ENCODE measurements at regions not wholly inside any gene's neighbourhood (a gene's known extent, or its start where the extent isn't known, plus 50 kb on each side); places are given as distances from the start of the nearest gene placed in this dataset.
A peak's percentile ranks its signal among the peaks of the same experiment; 100 is the strongest.
"Not testable (repeated sequence)": the region's sequence is repeated elsewhere in the genome, so short reads cannot be mapped to it uniquely, and the experiment has no call there.

DNA sequence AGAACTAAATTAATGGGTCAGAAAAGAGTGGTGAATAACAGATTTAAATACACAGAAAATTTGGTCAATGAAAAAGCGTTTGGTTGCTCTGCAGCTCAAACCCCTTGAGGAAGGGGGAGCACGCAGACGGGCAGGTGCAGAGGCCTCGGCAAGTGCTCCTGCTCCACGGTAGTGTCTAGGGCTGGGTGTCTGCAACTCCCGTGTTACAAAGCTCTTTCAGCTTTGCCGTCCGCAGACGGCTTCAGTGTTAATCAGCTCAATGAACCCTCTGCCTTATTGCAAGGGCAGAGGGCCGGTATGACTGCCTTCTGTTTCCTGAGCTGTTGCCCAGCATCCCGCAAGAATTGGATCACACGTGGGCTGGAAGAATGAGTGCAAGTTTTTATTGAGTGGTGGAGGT, 125.7 kb upstream of the TRHDE start:
- H3K4me3 ChIP-seq: no peak overlapping the region
- no peak overlapping the region for H3K9ac ChIP-seq
- H3K4me2 ChIP-seq: no peak overlapping the region
- no peaks in the 10 kb centered on the region for H3K36me3 ChIP-seq
- no peaks in the 10 kb centered on the region for H3K9me3 ChIP-seq
- H4K20me1 ChIP-seq: no peaks in the 10 kb centered on the region
- no peaks in the 10 kb centered on the region for H3K4me1 ChIP-seq
- no peak overlapping the region for H3K27ac ChIP-seq
- TF ChIP-seq Cebpa-rat (IDR thresholded peaks at IDR 0.05): no peak
- no peaks in the 10 kb centered on the region; the same call in 1 of the 2 replicates for H3K27me3 ChIP-seq

DNA sequence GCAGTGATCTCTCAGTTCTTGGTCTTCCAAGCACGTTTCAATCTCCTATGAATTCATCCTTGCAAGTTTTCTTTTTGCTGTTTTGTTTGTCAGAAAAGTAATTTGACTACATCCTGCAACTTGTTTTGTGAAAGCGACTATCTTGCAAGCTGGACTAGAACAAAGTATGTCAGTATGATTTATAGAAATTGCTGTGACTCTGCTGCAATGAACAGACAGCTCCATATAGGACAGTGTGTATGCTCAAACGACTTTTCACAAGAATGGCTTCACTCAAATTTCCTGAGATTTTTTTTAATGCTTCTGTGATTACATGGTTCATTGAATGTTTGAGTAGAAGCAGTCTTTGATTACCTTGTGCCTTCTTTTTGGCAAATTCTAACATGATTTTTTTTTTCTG, 123.5 kb upstream of the TRHDE start:
- Histone ChIP-seq H3K27ac (no peak overlapping the region), H3K9ac (no peak overlapping the region), H3K36me3 (no peaks in the 10 kb centered on the region), H3K4me2 (no peak overlapping the region), H4K20me1 (no peaks in the 10 kb centered on the region), H3K4me1 (no peaks in the 10 kb centered on the region), H3K4me3 (no peak overlapping the region), H3K27me3 (no peaks in the 10 kb centered on the region; the same call in 1 of the 2 replicates), H3K9me3 (no peaks in the 10 kb centered on the region)
- no peak for TF ChIP-seq Cebpa-rat (IDR thresholded peaks at IDR 0.05)

GRCh38 chr12:72162875-72163274, 109.3 kb upstream of the TRHDE start:
- no peaks in the 10 kb centered on the region for H3K4me1 ChIP-seq
- no peak overlapping the region for H3K4me2 ChIP-seq
- H3K36me3 ChIP-seq: no peaks in the 10 kb centered on the region
- no peaks in the 10 kb centered on the region for H3K9me3 ChIP-seq
- H4K20me1 ChIP-seq: no peaks in the 10 kb centered on the region
- H3K9ac ChIP-seq: no peak overlapping the region
- H3K27ac ChIP-seq: no peak overlapping the region
- H3K4me3 ChIP-seq: no peak overlapping the region
- no peaks in the 10 kb centered on the region for H3K27me3 ChIP-seq
- TF ChIP-seq Cebpa-rat (IDR thresholded peaks at IDR 0.05): no peak

GRCh38 chr12:72168851-72169250, 103.3 kb upstream of the TRHDE start:
- H3K9me3 ChIP-seq: no peaks in the 10 kb centered on the region
- no peak overlapping the region for H3K4me3 ChIP-seq
- H4K20me1 ChIP-seq: no peaks in the 10 kb centered on the region
- no peak overlapping the region for H3K27ac ChIP-seq
- no peak for TF ChIP-seq Cebpa-rat (IDR thresholded peaks at IDR 0.05)
- H3K4me1 ChIP-seq: no peaks in the 10 kb centered on the region
- no peak overlapping the region for H3K4me2 ChIP-seq
- no peaks in the 10 kb centered on the region for H3K36me3 ChIP-seq
- H3K27me3 ChIP-seq: no peaks in the 10 kb centered on the region
- no peak overlapping the region for H3K9ac ChIP-seq

DNA sequence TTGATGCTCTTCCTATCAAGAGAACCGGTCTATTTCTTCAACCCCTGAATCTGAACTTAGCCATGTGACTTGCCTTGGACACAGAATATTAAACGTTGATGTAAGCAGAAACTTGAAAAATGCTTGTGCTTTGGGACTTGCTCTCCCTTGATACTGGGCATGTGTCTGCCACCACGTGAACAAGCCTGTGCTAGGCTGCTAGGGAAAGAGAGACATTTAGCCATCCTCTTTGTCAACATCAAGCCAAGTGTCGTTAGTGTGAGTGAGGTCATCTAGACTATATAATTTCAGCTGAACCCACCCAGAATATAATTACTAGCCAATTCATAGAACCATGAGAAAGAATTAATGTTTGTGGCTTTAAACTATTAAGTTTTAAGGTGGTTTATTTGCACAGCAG, 98.2 kb upstream of the TRHDE start:
- no peak overlapping the region for H3K4me2 ChIP-seq
- H4K20me1 ChIP-seq: no peaks in the 10 kb centered on the region
- no peaks in the 10 kb centered on the region for H3K36me3 ChIP-seq
- H3K9ac ChIP-seq: no peak overlapping the region
- no peaks in the 10 kb centered on the region for H3K27me3 ChIP-seq
- no peak overlapping the region for H3K27ac ChIP-seq
- no peak for TF ChIP-seq Cebpa-rat (IDR thresholded peaks at IDR 0.05)
- no peaks in the 10 kb centered on the region for H3K4me1 ChIP-seq
- H3K4me3 ChIP-seq: no peak overlapping the region
- H3K9me3 ChIP-seq: no peaks in the 10 kb centered on the region

- no peak overlapping the region for H3K4me2 ChIP-seq
- TF ChIP-seq Cebpa-rat (IDR thresholded peaks at IDR 0.05): peak; percentile 74; the same call in 1 of the 2 replicates
- no peak overlapping the region for H3K27ac ChIP-seq
Measured at GRCh38 chr12:72178244-72178643, 93.9 kb upstream of the TRHDE start.

DNA sequence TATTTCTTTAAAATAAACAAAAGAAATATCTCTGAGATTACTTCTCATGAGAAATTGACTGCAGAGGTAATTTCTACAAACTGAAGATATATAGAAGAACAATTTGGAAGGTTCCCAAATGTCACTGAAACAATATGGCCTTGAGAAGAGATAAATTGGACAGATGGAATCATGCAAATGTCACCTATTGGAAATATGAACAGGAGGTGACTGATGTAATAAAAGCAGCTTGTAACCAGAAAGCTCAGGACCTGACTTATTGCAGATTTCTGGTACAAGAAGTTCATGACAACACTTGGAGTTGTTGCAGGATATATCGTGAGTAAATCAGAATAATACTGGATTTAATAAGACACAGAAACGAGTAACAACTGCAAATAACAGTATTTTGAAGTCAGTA, 93.3 kb upstream of the TRHDE start:
- Histone ChIP-seq H3K4me3 (no peak overlapping the region), H3K27ac (no peak overlapping the region)
- TF ChIP-seq Cebpa-rat (IDR thresholded peaks at IDR 0.05): no peak

More at GRCh38 chr12:72178244-72178643, 93.9 kb upstream of the TRHDE start:
- H3K4me1 ChIP-seq: no peaks in the 10 kb centered on the region
- no peaks in the 10 kb centered on the region for H3K9me3 ChIP-seq
- H3K4me3 ChIP-seq: no peak overlapping the region
- no peaks in the 10 kb centered on the region for H3K36me3 ChIP-seq
- H4K20me1 ChIP-seq: no peaks in the 10 kb centered on the region
- no peak overlapping the region for H3K9ac ChIP-seq
- H3K27me3 ChIP-seq: no peaks in the 10 kb centered on the region

DNA sequence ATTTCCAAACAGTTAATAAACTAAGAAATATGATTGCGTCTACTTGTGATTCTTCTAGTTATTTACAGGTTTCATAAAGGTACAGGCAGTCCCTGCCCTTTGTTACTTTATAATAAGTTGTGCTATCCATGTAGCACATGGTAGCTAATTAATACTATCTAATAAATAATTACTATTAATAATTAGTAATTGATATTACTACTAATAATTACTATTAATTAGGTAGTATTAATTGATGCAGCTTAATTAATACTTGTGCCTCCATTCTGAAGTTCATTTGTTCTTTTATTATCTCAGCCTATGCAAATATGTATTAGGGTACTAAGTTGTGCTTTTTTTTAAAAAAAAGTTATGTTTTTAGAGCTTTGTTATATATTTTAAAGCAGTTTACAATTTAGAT, 92.3 kb upstream of the TRHDE start:
- H3K27me3 ChIP-seq: no peaks in the 10 kb centered on the region

More for the DNA sequence above, 93.3 kb upstream of the TRHDE start:
- Histone ChIP-seq H3K4me1 (no peaks in the 10 kb centered on the region), H3K36me3 (no peaks in the 10 kb centered on the region), H3K9me3 (no peaks in the 10 kb centered on the region), H3K4me2 (no peak overlapping the region), H3K27me3 (no peaks in the 10 kb centered on the region), H3K9ac (no peak overlapping the region), H4K20me1 (no peaks in the 10 kb centered on the region)

GRCh38 chr12:72184971-72185533, 87.1 kb upstream of the TRHDE start:
- H4K20me1 ChIP-seq, H3K27ac ChIP-seq, H3K4me2 ChIP-seq, H3K9me3 ChIP-seq, H3K4me3 ChIP-seq, H3K4me1 ChIP-seq, H3K9ac ChIP-seq, H3K27me3 ChIP-seq, H3K36me3 ChIP-seq: not testable (repeated sequence)

More for the DNA sequence above, 92.3 kb upstream of the TRHDE start:
- TF ChIP-seq Cebpa-rat (IDR thresholded peaks at IDR 0.05): no peak
- H3K9me3 ChIP-seq: 0 out of 2 replicates have a peak, but pooled peaks cover under 1% of the 10 kb centered on the region
- H3K36me3 ChIP-seq: no peaks in the 10 kb centered on the region
- H3K4me2 ChIP-seq: no peak overlapping the region
- H4K20me1 ChIP-seq: no peaks in the 10 kb centered on the region
- H3K27ac ChIP-seq: no peak overlapping the region
- H3K4me1 ChIP-seq: no peaks in the 10 kb centered on the region
- H3K4me3 ChIP-seq: no peak overlapping the region
- H3K9ac ChIP-seq: no peak overlapping the region

DNA sequence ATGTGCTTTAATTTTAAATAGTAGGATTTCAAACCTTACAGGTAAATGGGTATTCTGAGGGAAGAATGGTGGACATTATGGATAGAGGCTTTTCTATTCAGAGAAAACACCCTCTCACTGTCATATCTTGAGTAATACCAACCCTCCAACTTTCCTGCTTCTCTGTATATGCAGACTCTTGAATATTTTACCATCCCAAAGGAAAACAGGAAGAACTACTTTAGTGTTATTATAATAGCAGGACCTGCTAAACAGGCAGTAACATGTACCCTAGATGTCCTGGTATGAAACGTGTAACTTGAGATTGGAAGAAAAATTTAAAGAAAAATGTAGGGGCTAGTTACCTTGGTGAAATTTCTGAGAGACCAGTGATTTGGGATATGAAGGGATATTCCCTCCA, 82.9 kb upstream of the TRHDE start:
- TF ChIP-seq Cebpa-rat (IDR thresholded peaks at IDR 0.05): no peak
- Histone ChIP-seq H3K4me1 (no peaks in the 10 kb centered on the region), H3K27ac (no peak overlapping the region), H3K27me3 (no peaks in the 10 kb centered on the region), H3K36me3 (no peaks in the 10 kb centered on the region), H4K20me1 (no peaks in the 10 kb centered on the region), H3K9ac (no peak overlapping the region), H3K9me3 (0 out of 2 replicates have a peak, but pooled peaks cover 6% of the 10 kb centered on the region), H3K4me3 (no peak overlapping the region), H3K4me2 (no peak overlapping the region)

DNA sequence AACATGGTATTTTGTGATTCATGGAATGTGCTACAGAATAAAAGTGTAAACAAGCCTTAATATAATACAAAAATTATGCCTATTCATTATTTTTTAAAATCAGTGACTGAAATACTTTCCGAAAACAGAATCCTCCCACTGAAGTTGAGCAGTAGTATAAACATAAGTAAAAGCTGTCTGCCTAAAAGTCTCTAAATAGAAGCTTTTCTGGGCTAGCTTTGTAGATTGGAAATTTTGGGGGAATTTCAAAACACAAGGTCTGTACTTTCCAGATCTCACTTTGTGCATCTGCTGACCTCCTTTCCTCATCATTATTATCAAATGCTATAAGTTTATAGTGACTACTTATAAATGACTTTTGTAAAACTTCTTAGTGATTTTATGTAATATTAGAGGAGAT, 80.4 kb upstream of the TRHDE start:
- Histone ChIP-seq H4K20me1 (no peaks in the 10 kb centered on the region), H3K27ac (no peak overlapping the region), H3K9me3 (peaks cover 19% of the 10 kb centered on the region), H3K4me3 (no peak overlapping the region), H3K4me1 (no peaks in the 10 kb centered on the region), H3K27me3 (no peaks in the 10 kb centered on the region), H3K36me3 (no peaks in the 10 kb centered on the region), H3K4me2 (no peak overlapping the region), H3K9ac (no peak overlapping the region)
- TF ChIP-seq Cebpa-rat (IDR thresholded peaks at IDR 0.05): no peak
